Fibroblast of lung (primary cell): ENCODE measurements at regions not wholly inside any gene's neighbourhood (a gene's known extent, or its start where the extent isn't known, plus 50 kb on each side); places are given as distances from the start of the nearest gene placed in this dataset.

Experiments used
- DNase-seq, 2 donors: peaks; one replicate each; pipeline versions ENCODE4 v3.0.0 to v3.0.0-alpha.2; 2010; ENCODE audit warnings: low read depth in 2 of 2
- H2AFZ ChIP-seq: 2 replicates; pipeline ENCODE4 v1.5.1; 2012; ENCODE audit warnings: low read length, control low read depth, inconsistent platforms
- H3K27ac ChIP-seq: 2 replicates; pipeline ENCODE4 v1.5.1; 2011; ENCODE audit warnings: low read length, control low read depth; ENCODE audit not compliant: insufficient read depth
- H3K27me3 ChIP-seq: 2 replicates; pipeline ENCODE4 v1.5.1; 2011; ENCODE audit warnings: mild to moderate bottlenecking, low read length; ENCODE audit not compliant: control insufficient read depth, insufficient read depth
- H3K36me3 ChIP-seq: 2 replicates; pipeline ENCODE4 v1.5.1; 2011; ENCODE audit warnings: low read length; ENCODE audit not compliant: control insufficient read depth, insufficient read depth
- H3K4me1 ChIP-seq: 2 replicates; pipeline ENCODE4 v1.5.1; 2011; ENCODE audit warnings: low read length; ENCODE audit not compliant: control insufficient read depth, insufficient read depth; ENCODE audit errors: extremely low read depth
- H3K4me2 ChIP-seq: 2 replicates; pipeline ENCODE4 v1.5.1; 2011; ENCODE audit warnings: low read length, control low read depth; ENCODE audit not compliant: insufficient read depth; ENCODE audit errors: extremely low read depth
- H3K4me3 ChIP-seq, 4 experiments: fragments of 200-600 bp in 1 of 4; sonication (generic) in 1 of 4; replicated peaks in 1 of 4; 2 replicates each; pipeline ENCODE4 v1.5.1; 2011 to 2016; ENCODE audit warnings: low read length in 4 of 4, low read depth in 3 of 4, mild to moderate bottlenecking in 3 of 4, control low read depth in 2 of 4, inconsistent platforms in 1 of 4, mixed read lengths in 1 of 4; ENCODE audit not compliant: insufficient read depth in 1 of 4; ENCODE audit errors: control extremely low read depth in 1 of 4
- H3K79me2 ChIP-seq: 2 replicates; pipeline ENCODE4 v1.5.1; 2012; ENCODE audit warnings: mild to moderate bottlenecking, low read length, inconsistent platforms; ENCODE audit not compliant: control insufficient read depth, insufficient read depth
- H3K9ac ChIP-seq: 2 replicates; pipeline ENCODE4 v1.5.1; 2011; ENCODE audit warnings: mild to moderate bottlenecking, low read length, control low read depth; ENCODE audit not compliant: insufficient read depth
- H3K9me3 ChIP-seq: 2 replicates; pipeline ENCODE4 v1.5.1; 2012; ENCODE audit warnings: low read depth, low read length; ENCODE audit not compliant: control insufficient read depth, insufficient read depth
- H4K20me1 ChIP-seq: 2 replicates; pipeline ENCODE4 v1.5.1; 2011; ENCODE audit warnings: low read length; ENCODE audit not compliant: control insufficient read depth, insufficient read depth; ENCODE audit errors: extremely low read depth
- EZH2 ChIP-seq: IDR thresholded peaks from 2 replicates; pipeline ENCODE4 v1.5.1; 2012; ENCODE audit warnings: low read length, control low read depth, mild to moderate bottlenecking; ENCODE audit errors: missing control alignments
- TF ChIP-seq, protein P1 (sequence below), 2 donors: IDR thresholded peaks in 1 of 2; conservative IDR thresholded peaks in 1 of 2; 1 replicate in 1 of 2; 2 replicates in 1 of 2; pipeline ENCODE4 v1.5.1; 2011 to 2012; ENCODE audit warnings: low read length in 2 of 2, control low read depth in 1 of 2, inconsistent platforms in 1 of 2, low read depth in 1 of 2, mild to moderate bottlenecking in 1 of 2

DNA sequence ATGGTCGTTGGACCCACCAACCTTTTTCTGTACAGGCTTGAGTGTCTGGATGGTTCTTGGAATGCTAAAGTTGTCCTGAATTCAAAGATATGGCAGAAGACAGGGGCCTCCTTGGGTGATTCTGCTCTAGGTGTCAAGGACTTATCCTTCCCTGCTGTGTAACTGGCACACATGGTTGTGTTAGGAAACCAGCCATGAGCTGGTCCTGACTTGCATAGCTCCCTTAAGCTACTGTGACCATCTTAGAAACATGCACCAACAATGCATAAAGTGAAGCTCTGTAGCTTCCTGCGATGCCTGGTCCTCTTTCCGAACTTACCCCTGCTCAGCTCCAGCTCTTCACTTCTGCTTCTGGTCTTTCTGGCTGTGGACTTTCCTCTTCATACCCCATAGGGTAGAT is 224.6 kb downstream of the TLE4 start:
- TF ChIP-seq, protein P1, sequence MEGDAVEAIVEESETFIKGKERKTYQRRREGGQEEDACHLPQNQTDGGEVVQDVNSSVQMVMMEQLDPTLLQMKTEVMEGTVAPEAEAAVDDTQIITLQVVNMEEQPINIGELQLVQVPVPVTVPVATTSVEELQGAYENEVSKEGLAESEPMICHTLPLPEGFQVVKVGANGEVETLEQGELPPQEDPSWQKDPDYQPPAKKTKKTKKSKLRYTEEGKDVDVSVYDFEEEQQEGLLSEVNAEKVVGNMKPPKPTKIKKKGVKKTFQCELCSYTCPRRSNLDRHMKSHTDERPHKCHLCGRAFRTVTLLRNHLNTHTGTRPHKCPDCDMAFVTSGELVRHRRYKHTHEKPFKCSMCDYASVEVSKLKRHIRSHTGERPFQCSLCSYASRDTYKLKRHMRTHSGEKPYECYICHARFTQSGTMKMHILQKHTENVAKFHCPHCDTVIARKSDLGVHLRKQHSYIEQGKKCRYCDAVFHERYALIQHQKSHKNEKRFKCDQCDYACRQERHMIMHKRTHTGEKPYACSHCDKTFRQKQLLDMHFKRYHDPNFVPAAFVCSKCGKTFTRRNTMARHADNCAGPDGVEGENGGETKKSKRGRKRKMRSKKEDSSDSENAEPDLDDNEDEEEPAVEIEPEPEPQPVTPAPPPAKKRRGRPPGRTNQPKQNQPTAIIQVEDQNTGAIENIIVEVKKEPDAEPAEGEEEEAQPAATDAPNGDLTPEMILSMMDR (conservative IDR thresholded peaks at IDR 0.05 in 1 of 2, IDR thresholded peaks at IDR 0.05 in 1 of 2; ENCODE audit: low read depth in 1 of 2, low read length in 2 of 2) = no peak
- no peak for TF ChIP-seq EZH2
- Histone ChIP-seq H3K4me1 (no peaks in the 10 kb centered on the region), H3K27ac (no peak overlapping the region), H3K9me3 (no peaks in the 10 kb centered on the region), H3K4me3 (no peak overlapping the region), H3K4me2 (no peak overlapping the region), H3K36me3 (no peaks in the 10 kb centered on the region), H4K20me1 (no peaks in the 10 kb centered on the region), H3K79me2 (no peaks in the 10 kb centered on the region), H3K27me3 (no peaks in the 10 kb centered on the region), H3K9ac (no peak overlapping the region), H2AFZ (no peak overlapping the region)
- no peak for DNase-seq

DNA sequence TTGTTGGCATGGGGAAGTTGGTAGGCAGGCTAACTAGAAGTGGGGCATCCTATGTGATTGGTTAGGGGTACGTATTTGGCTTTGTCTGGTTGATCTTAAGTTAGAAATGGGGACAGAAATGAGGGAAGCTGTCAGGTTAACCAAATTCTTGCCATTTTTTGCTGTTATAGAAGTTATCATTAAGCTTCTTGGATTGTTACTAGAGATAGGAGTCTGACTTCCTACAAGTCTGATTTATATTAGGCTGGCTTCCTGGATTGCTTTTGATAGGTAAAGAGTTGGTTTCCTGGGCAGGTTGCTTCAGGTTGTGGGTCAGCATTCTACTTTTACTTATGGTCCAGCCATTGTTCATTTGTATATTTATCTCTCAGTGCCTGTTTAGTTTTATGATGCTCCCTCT is 216.9 kb downstream of the TLE4 start:
- Histone ChIP-seq H3K27me3 (no peaks in the 10 kb centered on the region), H3K9me3 (no peaks in the 10 kb centered on the region), H3K79me2 (no peaks in the 10 kb centered on the region), H3K36me3 (no peaks in the 10 kb centered on the region), H3K9ac (no peak overlapping the region), H4K20me1 (no peaks in the 10 kb centered on the region), H2AFZ (no peak overlapping the region), H3K27ac (no peak overlapping the region), H3K4me3 (no peak overlapping the region), H3K4me2 (no peak overlapping the region), H3K4me1 (no peaks in the 10 kb centered on the region)
- TF ChIP-seq EZH2 = no peak
- TF ChIP-seq, protein P1 (conservative IDR thresholded peaks at IDR 0.05 in 1 of 2, IDR thresholded peaks at IDR 0.05 in 1 of 2; ENCODE audit: low read depth in 1 of 2, low read length in 2 of 2) = no peak
- DNase-seq = no peak

DNA sequence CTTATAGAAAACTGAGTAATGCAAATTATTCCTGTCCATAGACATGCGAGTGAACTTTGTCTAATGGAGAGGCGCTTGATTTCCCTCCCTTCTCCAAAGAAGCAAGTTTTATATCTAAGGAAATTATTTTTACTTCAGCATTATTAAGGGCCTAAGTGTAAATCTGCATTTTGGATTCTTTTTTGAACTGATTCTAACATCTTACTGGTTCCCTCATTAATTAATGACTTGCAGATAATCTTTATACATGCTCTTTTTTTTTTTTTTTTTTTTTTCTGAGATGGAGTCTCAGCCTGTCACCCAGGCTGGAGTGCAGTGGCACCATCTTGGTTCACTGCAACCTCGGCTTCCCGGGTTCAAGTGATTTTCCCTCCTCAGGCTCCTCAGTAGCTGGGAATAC is 209.5 kb downstream of the TLE4 start:
- Histone ChIP-seq H3K4me1 (no peaks in the 10 kb centered on the region), H3K79me2 (no peaks in the 10 kb centered on the region), H3K9ac (no peak overlapping the region), H3K4me2 (no peak overlapping the region), H3K9me3 (no peaks in the 10 kb centered on the region), H4K20me1 (no peaks in the 10 kb centered on the region), H3K36me3 (no peaks in the 10 kb centered on the region), H3K27ac (no peak overlapping the region), H3K27me3 (no peaks in the 10 kb centered on the region), H3K4me3 (no peak overlapping the region), H2AFZ (no peak overlapping the region)
- TF ChIP-seq, protein P1 (conservative IDR thresholded peaks at IDR 0.05 in 1 of 2, IDR thresholded peaks at IDR 0.05 in 1 of 2; ENCODE audit: low read depth in 1 of 2, low read length in 2 of 2) = no peak
- no peak for TF ChIP-seq EZH2
- no peak for DNase-seq
